Common myeloid progenitor, CD34-positive (primary cell): ENCODE measurements at regions not wholly inside any gene's neighbourhood (a gene's known extent, or its start where the extent isn't known, plus 50 kb on each side); places are given as distances from the start of the nearest gene placed in this dataset.

Experiments used
- CTCF ChIA-PET: fragments of 350-600 bp; sonication (Branson Sonifier 250); formaldehyde crosslinking; loops from one replicate; lab custom pipeline; 2021; ENCODE audit warnings: antibody characterized with exemption; lab: Charles Lee
- POLR2A ChIA-PET: fragments of 350-600 bp; sonication (Branson Sonifier 250); formaldehyde crosslinking; loops from one replicate; lab custom pipeline; 2021; ENCODE audit warnings: antibody characterized with exemption; lab: Charles Lee
- DNase-seq, 3 donors: peaks; one replicate each; pipeline versions ENCODE4 v3.0.0 to v3.0.0-alpha.2; 2013
- H3K27ac ChIP-seq, 2 experiments: 1 replicate in 1 of 2; 2 replicates in 1 of 2; pipeline ENCODE4 v1.7.0; 2013; ENCODE audit warnings: inconsistent platforms in 2 of 2, low read length in 2 of 2, mild to moderate bottlenecking in 2 of 2, low read depth in 1 of 2, moderate library complexity in 1 of 2; ENCODE audit not compliant: severe bottlenecking in 2 of 2, insufficient read depth in 1 of 2, poor library complexity in 1 of 2
- H3K27me3 ChIP-seq, 5 experiments: replicated peaks in 2 of 5; 1 replicate in 3 of 5; 2 replicates in 2 of 5; pipeline versions ENCODE4 v1.6.1 to v1.7.0; 2013; ENCODE audit warnings: low read length in 4 of 5, mild to moderate bottlenecking in 2 of 5, moderate library complexity in 2 of 5, inconsistent platforms in 1 of 5; ENCODE audit not compliant: insufficient read depth in 5 of 5, control insufficient read depth in 4 of 5
- H3K36me3 ChIP-seq, 4 experiments: 1 replicate in 2 of 4; 2 replicates in 2 of 4; pipeline versions ENCODE4 v1.6.1 to v1.7.0; 2013; ENCODE audit warnings: low read length in 3 of 4, control low read depth in 1 of 4, mild to moderate bottlenecking in 1 of 4; ENCODE audit not compliant: control insufficient read depth in 4 of 4, insufficient read depth in 4 of 4
- H3K4me1 ChIP-seq, 4 experiments: 1 replicate in 3 of 4; 2 replicates in 1 of 4; pipeline versions ENCODE4 v1.6.1 to v1.7.1; 2013; ENCODE audit warnings: low read length in 3 of 4, mild to moderate bottlenecking in 3 of 4, control low read depth in 1 of 4, inconsistent platforms in 1 of 4, moderate library complexity in 1 of 4; ENCODE audit not compliant: control insufficient read depth in 4 of 4, insufficient read depth in 4 of 4; ENCODE audit errors: control extremely low read depth in 1 of 4
- H3K4me3 ChIP-seq, 7 experiments: 1 replicate in 4 of 7; 2 replicates in 3 of 7; pipeline versions ENCODE4 v1.5.1 to v1.7.0; 2013; ENCODE audit warnings: mild to moderate bottlenecking in 7 of 7, low read length in 6 of 7, moderate library complexity in 6 of 7, inconsistent platforms in 2 of 7, low read depth in 2 of 7, control low read depth in 1 of 7; ENCODE audit not compliant: insufficient read depth in 4 of 7, control insufficient read depth in 1 of 7; ENCODE audit errors: extremely low read depth in 1 of 7
- H3K9me3 ChIP-seq, 5 experiments: 1 replicate in 4 of 5; 2 replicates in 1 of 5; pipeline versions ENCODE4 v1.6.1 to v1.7.1; 2013; ENCODE audit warnings: low read length in 4 of 5, mild to moderate bottlenecking in 2 of 5, inconsistent platforms in 1 of 5, low read depth in 1 of 5, moderate library complexity in 1 of 5; ENCODE audit not compliant: control insufficient read depth in 4 of 5, insufficient read depth in 2 of 5; ENCODE audit errors: control extremely low read depth in 1 of 5
- WGBS: methylation state at CpG from one replicate; pipeline ENCODE4 v1.1.5; 2013; ENCODE audit not compliant: insufficient coverage; 5-methylcytosine and 5-hydroxymethylcytosine counted together

DNA sequence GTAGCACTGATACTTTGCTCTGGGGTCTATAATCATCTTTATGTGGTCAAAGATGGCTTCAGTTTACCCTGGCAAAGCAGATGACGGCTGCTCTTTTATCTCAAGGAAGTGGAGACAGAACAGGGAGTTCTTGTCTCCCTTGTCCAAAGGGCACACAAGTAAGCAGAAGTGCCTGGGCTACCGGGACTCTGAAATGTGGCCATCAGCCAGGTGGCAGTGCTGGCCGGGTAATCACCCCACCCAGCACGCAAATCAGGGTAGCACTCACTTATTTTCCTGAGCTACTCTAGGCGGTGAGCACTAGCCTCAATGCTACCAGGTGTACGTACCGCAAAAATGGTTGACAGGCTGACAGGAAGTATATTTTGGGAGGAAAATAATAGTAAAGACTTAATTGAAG lies 119.7 kb upstream of the ETAA1 start:
- CTCF ChIA-PET: no interaction called here
- Histone ChIP-seq H3K4me1 (no peaks in the 10 kb centered on the region), H3K4me3 (no peak overlapping the region), H3K9me3 (no peaks in the 10 kb centered on the region), H3K27ac (no peak overlapping the region), H3K36me3 (no peaks in the 10 kb centered on the region), H3K27me3 (no peaks in the 10 kb centered on the region)
- POLR2A ChIA-PET: no interaction called here
- no peak for DNase-seq
- 80% methylated on average over 4 of the region's 7 CpGs for WGBS

- H3K4me3 ChIP-seq: no peak overlapping the region
- no peak for DNase-seq
- peaks cover 0 to 2% (median 0%) of the 10 kb centered on the region in 5 experiments for H3K9me3 ChIP-seq
- POLR2A ChIA-PET: no interaction called here
- 100% methylated on average over 1 of the region's 2 CpGs for WGBS
- no peak overlapping the region for H3K27ac ChIP-seq
- no peaks in the 10 kb centered on the region for H3K4me1 ChIP-seq
- no peaks in the 10 kb centered on the region for H3K36me3 ChIP-seq
- no peaks in the 10 kb centered on the region for H3K27me3 ChIP-seq
- CTCF ChIA-PET: no interaction called here
Measured at GRCh38 chr2:67281101-67281500, 116.0 kb upstream of the ETAA1 start.

- CTCF ChIA-PET: no interaction called here
Measured at GRCh38 chr2:67283641-67284040, 113.5 kb upstream of the ETAA1 start.

DNA sequence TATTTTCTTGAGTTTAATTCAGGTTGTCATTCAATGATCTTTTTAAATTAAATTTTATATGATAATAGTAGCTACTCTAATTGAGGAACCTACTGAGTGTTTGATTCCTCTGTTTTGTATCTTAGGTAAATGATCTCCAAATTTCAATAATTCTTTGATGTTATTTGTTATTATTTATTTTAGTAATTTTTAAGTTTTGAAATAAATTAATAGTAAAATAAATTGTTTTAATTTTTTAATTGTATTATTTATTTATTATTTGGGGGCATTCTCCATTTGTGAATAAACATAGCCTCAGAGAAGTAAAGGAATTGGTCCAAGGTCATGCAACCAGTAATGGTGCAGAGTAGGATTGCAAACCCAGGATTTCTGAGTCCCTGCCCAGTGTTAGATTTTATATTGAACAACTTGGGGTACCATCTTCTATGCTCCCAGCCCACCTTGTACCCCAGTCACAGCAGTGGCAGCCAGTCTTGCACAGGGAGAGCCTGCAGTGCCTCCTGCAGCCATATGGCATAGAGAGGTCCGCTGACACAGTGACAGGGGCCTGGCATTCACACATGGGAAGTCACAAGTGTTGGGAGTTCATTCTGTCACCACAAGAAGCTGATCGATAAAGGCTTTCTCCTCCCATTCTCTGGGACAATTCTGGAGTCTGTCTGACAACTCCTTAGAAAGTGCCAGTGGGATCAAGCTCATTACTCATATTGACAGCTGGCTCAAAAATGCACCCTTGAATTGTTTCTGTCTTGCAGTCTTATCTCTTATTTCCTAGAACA lies 110.0 kb upstream of the ETAA1 start:
- POLR2A ChIA-PET: no interaction called here
- no peaks in the 10 kb centered on the region for H3K36me3 ChIP-seq
- CTCF ChIA-PET: interaction anchor here (0.8 kb wide), 1 partner anchor 60 kb away, joined by 3 read pairs; no protein-coding TSS in a partner anchor
- no peak overlapping the region for H3K4me3 ChIP-seq
- no peaks in the 10 kb centered on the region for H3K4me1 ChIP-seq
- WGBS: 73% methylated on average over 2 of the region's 2 CpGs
- H3K27ac ChIP-seq: no peak overlapping the region
- H3K27me3 ChIP-seq: no peaks in the 10 kb centered on the region
- no peak for DNase-seq
- peaks cover 0 to 2% (median 0%) of the 10 kb centered on the region in 5 experiments for H3K9me3 ChIP-seq

More at GRCh38 chr2:67283641-67284040, 113.5 kb upstream of the ETAA1 start:
- H3K9me3 ChIP-seq: peaks cover 0 to 2% (median 0%) of the 10 kb centered on the region in 5 experiments
- H3K4me1 ChIP-seq: no peaks in the 10 kb centered on the region
- DNase-seq: no peak
- no peaks in the 10 kb centered on the region for H3K36me3 ChIP-seq
- no peaks in the 10 kb centered on the region for H3K27me3 ChIP-seq
- no peak overlapping the region for H3K27ac ChIP-seq
- H3K4me3 ChIP-seq: no peak overlapping the region
- POLR2A ChIA-PET: no interaction called here

DNA sequence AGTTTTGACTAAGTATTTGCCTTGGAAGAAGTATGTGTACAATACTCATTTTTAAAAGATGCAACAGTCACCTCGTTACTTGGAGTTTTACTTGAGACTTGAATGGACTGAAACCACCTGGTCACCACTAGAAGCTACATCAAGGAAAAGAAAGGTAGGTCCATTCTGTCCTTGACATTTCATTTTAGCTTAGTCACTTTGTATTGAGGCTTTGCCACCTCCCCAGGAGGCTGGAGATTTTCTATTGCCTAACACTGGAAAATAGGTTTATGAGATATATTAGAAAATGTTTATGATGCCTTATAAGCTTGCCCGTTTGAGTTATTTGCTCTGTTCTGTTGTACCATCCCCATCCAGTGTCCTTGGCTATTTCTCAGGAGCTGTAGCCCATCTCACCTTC lies 107.9 kb upstream of the ETAA1 start:
- H3K27ac ChIP-seq: no peak overlapping the region
- no peak for DNase-seq

GRCh38 chr2:67289921-67290371 lies 107.2 kb upstream of the ETAA1 start:
- POLR2A ChIA-PET: no interaction called here
- Histone ChIP-seq H3K27ac (no peak overlapping the region), H3K4me1 (no peaks in the 10 kb centered on the region), H3K9me3 (peaks cover 0 to 2% (median 0%) of the 10 kb centered on the region in 5 experiments), H3K27me3 (no peaks in the 10 kb centered on the region), H3K36me3 (no peaks in the 10 kb centered on the region), H3K4me3 (no peak overlapping the region)
- WGBS: no CpG with 5 or more reads among the region's 1 CpG
- CTCF ChIA-PET: no interaction called here
- DNase-seq: no peak

More for the DNA sequence above, 107.9 kb upstream of the ETAA1 start:
- no peaks in the 10 kb centered on the region for H3K27me3 ChIP-seq
- H3K4me1 ChIP-seq: no peaks in the 10 kb centered on the region
- ChIA-PET CTCF (no interaction called here), POLR2A (no interaction called here)
- no peaks in the 10 kb centered on the region for H3K36me3 ChIP-seq
- H3K4me3 ChIP-seq: no peak overlapping the region
- peaks cover 0 to 2% (median 0%) of the 10 kb centered on the region in 5 experiments for H3K9me3 ChIP-seq
- 100% methylated on average over 1 of the region's 2 CpGs for WGBS

- no peak for DNase-seq
- Histone ChIP-seq H3K4me3 (no peak overlapping the region), H3K4me1 (no peaks in the 10 kb centered on the region), H3K27me3 (no peaks in the 10 kb centered on the region), H3K27ac (no peak overlapping the region), H3K9me3 (no peaks in the 10 kb centered on the region), H3K36me3 (no peaks in the 10 kb centered on the region)
- 100% methylated on average over 2 of the region's 6 CpGs for WGBS
- CTCF ChIA-PET: no interaction called here
- POLR2A ChIA-PET: no interaction called here
Measured at GRCh38 chr2:67290451-67291290, 106.5 kb upstream of the ETAA1 start.
